Fibroblast of pulmonary artery (primary cell): ENCODE measurements at regions not wholly inside any gene's neighbourhood (a gene's known extent, or its start where the extent isn't known, plus 50 kb on each side); places are given as distances from the start of the nearest gene placed in this dataset.

Experiments used
- DNase-seq: peaks from one replicate; pipeline ENCODE4 v3.0.0-alpha.2; 2010; ENCODE audit warnings: low read depth
- H3K4me3 ChIP-seq: replicated peaks from 2 replicates; pipeline ENCODE4 v1.5.1; 2011; ENCODE audit warnings: low read depth, mild to moderate bottlenecking, control low read depth, low read length, moderate library complexity
- TF ChIP-seq, protein P1 (sequence below): IDR thresholded peaks from 2 replicates; pipeline ENCODE4 v1.5.1; 2011; ENCODE audit warnings: mild to moderate bottlenecking, control low read depth, low read length, inconsistent platforms; ENCODE audit errors: missing control alignments

- H3K4me3 ChIP-seq, result no peak overlapping the region
- TF ChIP-seq, protein P1, sequence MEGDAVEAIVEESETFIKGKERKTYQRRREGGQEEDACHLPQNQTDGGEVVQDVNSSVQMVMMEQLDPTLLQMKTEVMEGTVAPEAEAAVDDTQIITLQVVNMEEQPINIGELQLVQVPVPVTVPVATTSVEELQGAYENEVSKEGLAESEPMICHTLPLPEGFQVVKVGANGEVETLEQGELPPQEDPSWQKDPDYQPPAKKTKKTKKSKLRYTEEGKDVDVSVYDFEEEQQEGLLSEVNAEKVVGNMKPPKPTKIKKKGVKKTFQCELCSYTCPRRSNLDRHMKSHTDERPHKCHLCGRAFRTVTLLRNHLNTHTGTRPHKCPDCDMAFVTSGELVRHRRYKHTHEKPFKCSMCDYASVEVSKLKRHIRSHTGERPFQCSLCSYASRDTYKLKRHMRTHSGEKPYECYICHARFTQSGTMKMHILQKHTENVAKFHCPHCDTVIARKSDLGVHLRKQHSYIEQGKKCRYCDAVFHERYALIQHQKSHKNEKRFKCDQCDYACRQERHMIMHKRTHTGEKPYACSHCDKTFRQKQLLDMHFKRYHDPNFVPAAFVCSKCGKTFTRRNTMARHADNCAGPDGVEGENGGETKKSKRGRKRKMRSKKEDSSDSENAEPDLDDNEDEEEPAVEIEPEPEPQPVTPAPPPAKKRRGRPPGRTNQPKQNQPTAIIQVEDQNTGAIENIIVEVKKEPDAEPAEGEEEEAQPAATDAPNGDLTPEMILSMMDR, result no peak
- DNase-seq, result no peak
These were observed 108.7 kb upstream of the PACRGL start for GRCh38 chr4:20591571-20591970.

GRCh38 chr4:20592013-20592412, 108.2 kb upstream of the PACRGL start:
- no peak overlapping the region for H3K4me3 ChIP-seq
- no peak for DNase-seq
- TF ChIP-seq, protein P1, result no peak

DNA sequence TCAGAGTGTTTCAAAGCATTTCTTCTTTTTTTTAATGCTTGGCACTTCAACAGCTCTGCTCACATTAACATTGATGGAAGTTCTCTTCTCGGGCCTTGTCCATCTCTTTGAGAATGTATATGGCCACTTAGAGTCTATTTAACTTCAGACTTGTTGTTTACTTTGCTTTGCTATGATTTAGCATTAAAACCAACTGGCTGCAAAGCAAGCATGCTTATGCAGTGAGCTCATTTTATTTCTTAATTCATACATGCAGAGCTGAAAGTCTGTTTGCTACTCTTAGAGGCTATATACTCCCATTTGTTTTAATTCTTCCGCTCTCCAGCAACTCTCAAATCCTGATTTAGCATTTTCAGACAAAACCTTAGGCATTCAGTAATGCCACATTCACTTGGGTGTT, 107.6 kb upstream of the PACRGL start:
- TF ChIP-seq, protein P1, result no peak
- DNase-seq, result peak; percentile 11
- no peak overlapping the region for H3K4me3 ChIP-seq

- no peak overlapping the region for H3K4me3 ChIP-seq
- TF ChIP-seq, protein P1, result no peak
- no peak for DNase-seq
These were observed 101.6 kb upstream of the PACRGL start for GRCh38 chr4:20598626-20599025.

DNA sequence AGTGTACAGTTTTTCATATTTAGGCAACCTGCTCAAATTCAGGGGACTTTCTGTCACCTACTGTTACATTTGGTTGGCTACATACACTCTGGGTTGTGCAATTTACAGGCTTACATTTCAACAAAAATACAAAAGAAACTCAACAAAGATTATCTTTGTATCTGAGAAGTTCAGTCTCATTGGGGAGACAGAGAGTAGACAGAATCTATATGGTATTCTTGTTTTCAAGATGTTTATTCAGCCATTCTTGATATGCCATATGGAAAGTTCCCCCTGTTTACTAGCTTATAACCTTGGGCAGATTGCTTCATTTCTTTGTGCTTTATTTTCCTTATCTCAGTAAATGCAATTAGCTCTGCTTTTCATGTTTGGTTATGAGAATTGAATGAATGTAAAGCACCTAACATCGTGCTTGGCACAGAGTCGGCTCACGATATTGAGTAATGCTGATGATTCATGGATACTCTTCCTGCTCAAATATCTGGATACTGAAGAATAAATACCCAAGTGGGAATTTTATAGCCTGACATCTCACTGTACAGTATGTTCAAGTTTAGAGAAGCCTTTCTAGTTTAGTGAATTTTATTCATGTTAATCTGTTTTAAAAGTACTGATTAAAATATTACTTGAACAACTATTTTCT, 96.5 kb upstream of the PACRGL start:
- DNase-seq, result peak; percentile 83
- TF ChIP-seq, protein P1, result no peak
- H3K4me3 ChIP-seq, result no peak overlapping the region

DNA sequence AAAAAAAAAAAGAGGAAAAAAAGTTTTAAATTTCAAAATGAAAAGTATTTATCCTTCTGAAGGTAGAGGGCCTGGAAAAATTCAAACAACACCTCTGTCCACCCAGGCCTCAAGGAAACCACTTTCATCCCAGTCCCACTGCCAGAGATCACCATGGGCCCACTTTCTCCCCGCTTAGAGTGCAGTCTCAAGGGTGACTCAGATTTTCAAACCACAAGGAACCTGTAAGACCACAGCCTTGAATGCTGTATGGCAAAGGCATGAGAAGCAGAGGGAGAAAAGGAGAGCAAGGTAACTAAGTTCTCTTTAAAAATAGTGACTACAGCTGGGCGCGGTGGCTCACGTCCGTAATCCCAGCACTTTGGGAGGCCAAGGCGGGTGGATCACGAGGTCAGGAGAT, 87.9 kb upstream of the PACRGL start:
- TF ChIP-seq, protein P1, result no peak
- no peak for DNase-seq
- H3K4me3 ChIP-seq, result no peak overlapping the region

GRCh38 chr4:20614816-20615215, 85.4 kb upstream of the PACRGL start:
- TF ChIP-seq, protein P1, result no peak
- H3K4me3 ChIP-seq, result no peak overlapping the region
- DNase-seq, result no peak
